HG03521 (cell line): ENCODE measurements at regions not wholly inside any gene's neighbourhood (a gene's known extent, or its start where the extent isn't known, plus 50 kb on each side); places are given as distances from the start of the nearest gene placed in this dataset.

ENCODE experiments used
- ATAC-seq: cut with Tn5 transposase; IDR thresholded peaks from one replicate; pipeline ENCODE4 v1.9.1; 2021; ENCODE audit warnings: mild to moderate bottlenecking, moderate library complexity; ENCODE audit not compliant: unreplicated experiment

GRCh38 chr13:69579351-69579750, 528.3 kb upstream of the ATXN8OS start:
- ATAC-seq, result no peak

DNA sequence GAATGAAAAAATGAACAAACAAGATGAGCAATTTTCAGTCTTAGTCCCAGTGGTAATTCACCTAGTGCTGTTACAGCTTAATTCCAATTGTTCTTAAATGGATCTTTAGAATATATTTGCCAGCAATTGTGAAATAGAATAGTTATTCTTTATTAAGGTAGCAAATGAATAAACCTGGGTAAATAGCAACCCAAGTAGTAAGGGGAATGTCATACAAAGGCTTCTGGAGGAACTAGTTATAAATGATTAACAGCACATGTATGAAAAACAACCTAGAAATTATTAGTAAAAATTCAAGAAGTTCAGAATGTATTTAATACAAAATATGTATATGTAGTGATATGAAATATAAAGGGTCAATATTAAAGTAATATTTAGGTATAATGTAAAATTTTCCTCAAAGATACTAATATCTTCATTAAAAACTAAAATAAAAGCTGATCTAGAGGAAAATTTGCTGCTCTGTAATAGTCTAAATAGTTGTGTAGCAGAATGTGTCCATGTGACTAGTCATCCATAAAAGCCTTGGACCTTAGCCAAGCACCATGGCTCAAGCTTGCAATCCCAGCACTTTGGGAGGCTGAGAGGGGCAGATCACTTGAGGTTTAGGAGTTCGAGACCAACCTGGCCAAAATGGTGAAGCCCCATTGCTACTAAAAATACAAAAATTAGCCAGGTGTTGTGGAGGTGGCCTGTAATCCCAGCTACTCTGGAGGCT, 535.9 kb upstream of the ATXN8OS start:
- ATAC-seq, result no peak

DNA sequence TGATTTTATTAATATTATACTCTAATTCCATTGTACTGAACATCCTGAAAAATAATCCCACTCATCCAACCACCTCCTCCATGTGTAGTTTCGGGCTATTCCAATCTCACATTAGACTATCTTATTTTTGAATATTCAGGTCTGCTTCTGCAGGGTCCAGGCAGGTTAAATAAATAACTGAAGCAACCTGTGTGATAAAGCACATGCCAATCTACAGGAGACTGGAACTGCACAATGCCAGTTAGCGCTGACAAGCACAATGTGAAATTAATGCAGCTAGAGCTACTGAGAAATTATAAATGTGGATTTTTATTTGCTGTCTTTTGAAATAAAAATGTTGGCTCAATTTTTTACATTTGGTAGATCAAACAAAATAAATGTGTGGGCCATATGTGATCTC, 540.1 kb upstream of the ATXN8OS start:
- ATAC-seq, result no peak

GRCh38 chr13:69566104-69566716, 541.4 kb upstream of the ATXN8OS start:
- no peak for ATAC-seq

DNA sequence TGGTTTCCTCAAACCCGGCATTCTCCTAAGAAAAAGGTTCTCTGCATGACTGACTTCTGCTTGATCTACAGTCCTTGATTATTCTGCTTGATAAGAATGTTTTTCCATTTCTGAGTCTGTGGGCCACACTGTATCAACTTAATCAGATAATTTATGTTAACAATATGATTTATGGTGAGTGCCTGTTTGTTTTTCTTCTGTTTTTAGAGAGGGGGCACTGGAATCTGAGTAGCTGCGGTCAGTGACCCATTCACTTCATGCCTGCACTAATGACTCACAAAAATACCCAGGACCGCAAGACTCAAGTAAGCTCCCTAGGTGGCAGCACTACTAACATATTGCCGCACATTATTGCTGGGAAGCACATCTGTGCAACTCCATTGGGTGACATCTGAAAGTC, 542.3 kb upstream of the ATXN8OS start:
- peak; percentile 59 for ATAC-seq

DNA sequence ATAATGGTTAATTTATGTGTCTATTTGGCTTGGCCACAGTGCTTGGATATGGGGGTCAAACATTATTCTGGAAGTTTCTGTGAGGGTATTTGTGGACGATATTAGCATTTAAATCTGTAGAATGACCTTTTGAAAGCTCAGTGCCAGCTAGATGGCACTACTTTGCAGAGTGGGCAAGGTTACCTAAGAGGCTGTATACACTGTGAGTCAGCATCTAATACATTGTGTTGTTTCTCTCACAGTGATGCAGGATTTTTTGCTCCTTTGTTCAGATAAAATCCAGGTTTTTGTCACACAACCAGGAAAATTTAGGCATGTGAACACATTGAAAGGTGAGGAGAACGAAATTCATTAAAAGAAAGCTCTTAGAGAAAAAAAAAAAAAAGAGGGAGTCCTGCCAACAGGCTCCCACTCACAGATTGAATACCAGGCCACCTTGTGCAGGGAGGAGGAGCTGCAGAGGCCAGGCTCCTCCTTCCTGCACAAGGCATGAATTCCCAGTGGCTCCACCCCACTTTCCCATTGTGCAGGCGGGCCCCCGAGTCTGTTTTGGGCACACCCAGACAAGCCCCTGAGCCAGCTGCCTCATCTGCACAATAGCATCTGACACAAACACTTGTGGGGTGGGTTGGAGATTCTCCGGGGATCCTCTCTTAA, 551.0 kb upstream of the ATXN8OS start:
- ATAC-seq, result no peak

DNA sequence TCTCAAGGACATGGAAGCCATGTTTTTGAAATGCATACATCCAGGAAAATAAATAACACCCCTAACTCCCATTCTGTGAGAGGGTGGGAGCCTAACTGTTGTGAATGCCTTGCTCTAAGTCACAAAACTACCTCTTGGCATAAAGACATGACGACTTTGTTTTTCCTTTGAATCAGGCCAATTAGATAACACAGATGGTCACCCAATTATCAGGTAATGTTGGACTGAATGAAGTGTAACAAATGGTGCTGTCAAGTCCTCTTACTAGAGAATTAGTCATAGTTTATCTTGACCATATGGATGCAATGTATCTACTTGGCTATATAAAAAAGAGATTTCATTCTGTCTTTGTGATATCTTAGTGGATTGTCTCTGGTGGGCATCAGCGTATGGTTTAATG, 553.6 kb upstream of the ATXN8OS start:
- no peak for ATAC-seq

GRCh38 chr13:69551193-69551592, 556.4 kb upstream of the ATXN8OS start:
- ATAC-seq, result no peak

GRCh38 chr13:69547780-69548179, 559.8 kb upstream of the ATXN8OS start:
- ATAC-seq, result no peak

DNA sequence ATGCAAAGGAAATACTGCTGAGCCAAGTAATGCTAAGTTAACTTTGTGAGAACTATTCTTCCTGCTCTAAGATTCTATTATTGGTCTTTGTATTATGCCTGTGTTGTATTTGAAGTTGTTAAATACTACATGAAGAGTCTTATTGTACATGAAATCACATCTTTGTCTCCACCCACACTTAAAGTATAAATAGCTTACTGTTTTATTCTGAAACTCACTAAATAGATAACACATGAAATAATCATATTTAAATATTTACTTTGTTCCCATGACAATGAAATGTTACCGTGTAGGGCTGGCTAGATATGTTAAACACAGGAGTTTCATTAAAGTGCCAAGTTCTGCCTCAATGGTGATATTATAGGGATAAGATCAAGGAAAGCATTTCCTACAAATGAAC, 562.1 kb upstream of the ATXN8OS start:
- no peak for ATAC-seq

- ATAC-seq, result no peak
Measured at GRCh38 chr13:69524459-69525150, 583.0 kb upstream of the ATXN8OS start.

DNA sequence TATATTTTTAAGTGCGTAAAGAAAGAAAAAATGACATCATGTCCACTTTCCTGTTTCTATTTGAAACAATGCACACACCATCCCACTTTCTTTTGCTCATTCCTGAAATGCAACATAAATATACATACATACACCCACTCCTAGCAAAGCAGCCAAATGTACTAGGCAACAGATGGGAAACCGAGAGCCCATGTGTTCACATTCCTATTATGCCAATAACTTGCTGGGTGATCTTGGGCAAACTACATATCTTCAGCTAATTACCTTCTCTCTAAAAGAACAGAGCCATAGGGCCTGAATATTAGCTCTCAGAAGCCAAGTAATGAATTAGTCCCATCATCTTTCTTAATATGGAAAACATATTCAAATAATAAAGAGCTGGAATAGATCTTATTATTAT, 610.6 kb upstream of the ATXN8OS start:
- ATAC-seq, result no peak

- no peak for ATAC-seq
Measured at GRCh38 chr13:69495096-69495495, 612.5 kb upstream of the ATXN8OS start.

- ATAC-seq, result no peak
Measured at GRCh38 chr13:69487576-69487975, 620.0 kb upstream of the ATXN8OS start.

GRCh38 chr13:69485991-69486592, 621.5 kb upstream of the ATXN8OS start:
- ATAC-seq, result no peak

- no peak for ATAC-seq
Measured at GRCh38 chr13:69477451-69477850, 630.2 kb upstream of the ATXN8OS start.

DNA sequence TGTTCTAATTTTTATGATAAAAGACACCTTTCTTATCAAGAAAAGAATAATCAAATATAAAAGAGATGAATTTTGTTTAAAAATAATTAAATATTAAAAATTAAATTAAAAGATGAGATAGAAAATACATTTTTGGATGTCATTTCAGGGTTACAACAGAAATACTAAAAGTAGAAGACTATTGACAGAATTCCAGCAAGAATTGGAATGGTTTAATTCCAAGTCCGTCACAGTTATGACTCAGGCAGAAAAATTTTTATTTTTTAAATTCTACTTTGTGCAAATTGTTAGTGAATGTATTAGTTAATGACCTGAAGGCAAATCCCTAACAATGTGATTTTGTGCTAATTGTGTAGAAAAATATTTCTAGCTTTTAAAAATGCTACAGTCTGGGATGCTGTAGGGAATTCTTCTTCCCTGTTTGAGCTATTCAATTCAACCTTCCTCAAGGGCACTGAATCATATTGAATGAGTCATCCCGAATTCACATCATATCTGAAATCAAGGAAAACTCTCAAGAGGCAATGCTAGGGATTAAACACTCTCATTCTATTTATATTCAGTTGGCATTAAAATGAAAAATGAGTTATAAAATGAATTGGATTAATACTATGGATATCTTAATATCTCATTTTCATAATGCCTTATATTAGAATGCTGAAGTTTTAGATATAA, 633.5 kb upstream of the ATXN8OS start:
- no peak for ATAC-seq

DNA sequence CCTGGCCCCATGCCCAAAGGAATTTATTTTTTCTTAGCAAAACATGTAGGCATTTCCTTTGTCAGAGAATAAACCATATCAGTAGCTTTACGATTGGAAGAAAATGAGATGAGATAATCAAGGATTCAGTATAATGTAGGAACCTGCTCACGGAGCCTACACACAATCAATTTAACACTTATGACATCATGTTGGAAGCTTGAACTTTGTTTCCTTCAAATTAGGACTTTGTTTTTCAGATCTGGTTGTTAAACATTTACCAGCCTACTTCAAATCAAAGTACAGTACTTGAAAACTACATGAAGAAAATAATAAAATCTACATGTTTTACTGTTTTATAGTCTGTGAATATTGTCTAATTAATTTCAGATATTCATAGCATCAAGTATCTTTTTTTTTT, 639.0 kb upstream of the ATXN8OS start:
- no peak for ATAC-seq

- ATAC-seq, result no peak
Measured at GRCh38 chr13:69461397-69461796, 646.2 kb upstream of the ATXN8OS start.

- ATAC-seq, result no peak
Measured at GRCh38 chr13:69459346-69459745, 648.3 kb upstream of the ATXN8OS start.

DNA sequence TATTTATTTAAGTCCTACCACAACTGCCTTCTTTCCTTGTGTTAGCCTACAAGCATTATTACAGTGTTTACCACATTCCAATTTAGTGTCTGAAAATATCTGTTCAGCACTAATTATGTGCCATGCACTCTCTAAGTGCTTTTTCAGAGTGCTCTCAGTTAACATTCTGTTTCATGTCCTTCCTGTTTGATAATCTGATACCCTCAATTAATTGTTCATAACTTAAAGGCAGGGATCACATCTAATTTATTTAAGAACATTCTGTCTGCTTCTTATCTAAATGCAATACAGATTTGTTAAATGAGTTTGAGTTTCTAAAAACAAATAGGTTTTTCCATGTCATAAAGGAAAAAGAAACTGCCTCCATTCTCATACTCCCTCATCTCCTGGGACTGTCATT, 649.6 kb upstream of the ATXN8OS start:
- no peak for ATAC-seq
